H54 (cell line): ENCODE measurements at regions not wholly inside any gene's neighbourhood (a gene's known extent, or its start where the extent isn't known, plus 50 kb on each side); places are given as distances from the start of the nearest gene placed in this dataset.

Source experiments
- DNase-seq: peaks from one replicate; pipeline ENCODE4 v3.0.0; 2011; ENCODE audit warnings: low spot score, mixed read lengths; ENCODE audit not compliant: insufficient read length
- FAIRE-seq: peaks from 3 replicates; lab custom pipeline; 2011; peaks lifted over from hg19 to GRCh38; lab: Jason Lieb, UNC
- POLR2A ChIP-seq: IDR thresholded peaks from 2 replicates; pipeline ENCODE4 v1.6.1; 2011; ENCODE audit warnings: low read depth, mild to moderate bottlenecking, low read length

- no peak for TF ChIP-seq POLR2A
- DNase-seq, result no peak
- no peak for FAIRE-seq
Observed at GRCh38 chr21:28280611-28281010, 712.1 kb downstream of the LTN1 start.

GRCh38 chr21:28277324-28277723 lies 715.4 kb downstream of the LTN1 start:
- no peak for FAIRE-seq
- no peak for TF ChIP-seq POLR2A
- no peak for DNase-seq

- DNase-seq (no peak), FAIRE-seq (no peak)
- no peak for TF ChIP-seq POLR2A
Observed at GRCh38 chr21:28272272-28272992, 720.2 kb downstream of the LTN1 start.

GRCh38 chr21:28269173-28269572 lies 723.5 kb downstream of the LTN1 start:
- DNase-seq (no peak), FAIRE-seq (no peak)

GRCh38 chr21:28268685-28269084 lies 724.0 kb downstream of the LTN1 start:
- DNase-seq (no peak), FAIRE-seq (no peak)
- no peak for TF ChIP-seq POLR2A

More at GRCh38 chr21:28269173-28269572, 723.5 kb downstream of the LTN1 start:
- TF ChIP-seq POLR2A, result no peak

- no peak for TF ChIP-seq POLR2A
- no peak for FAIRE-seq
- DNase-seq, result no peak
Observed at GRCh38 chr21:28267449-28267848, 725.2 kb downstream of the LTN1 start.

- DNase-seq (no peak), FAIRE-seq (no peak)
- no peak for TF ChIP-seq POLR2A
Observed at GRCh38 chr21:28266061-28266460, 726.6 kb downstream of the LTN1 start.

GRCh38 chr21:28263974-28264373 lies 728.7 kb downstream of the LTN1 start:
- FAIRE-seq, result no peak
- TF ChIP-seq POLR2A, result no peak
- DNase-seq, result no peak

GRCh38 chr21:28261298-28261697 lies 731.4 kb downstream of the LTN1 start:
- TF ChIP-seq POLR2A, result no peak
- FAIRE-seq, result no peak
- DNase-seq, result no peak

- TF ChIP-seq POLR2A, result no peak
- DNase-seq (no peak), FAIRE-seq (no peak)
Observed at GRCh38 chr21:28257276-28257675, 735.4 kb downstream of the LTN1 start.

GRCh38 chr21:28256837-28257236 lies 735.8 kb downstream of the LTN1 start:
- no peak for TF ChIP-seq POLR2A
- DNase-seq (no peak), FAIRE-seq (no peak)

- no peak for TF ChIP-seq POLR2A
- DNase-seq (no peak), FAIRE-seq (no peak)
Observed at GRCh38 chr21:28256420-28256831, 736.3 kb downstream of the LTN1 start.

- no peak for TF ChIP-seq POLR2A
- DNase-seq, result no peak
- FAIRE-seq, result no peak
Observed at GRCh38 chr21:28253961-28254360, 738.7 kb downstream of the LTN1 start.

- no peak for TF ChIP-seq POLR2A
- DNase-seq (no peak), FAIRE-seq (peak; percentile 50)
Observed at GRCh38 chr21:28253338-28253737, 739.3 kb downstream of the LTN1 start.

GRCh38 chr21:28252928-28253327 lies 739.7 kb downstream of the LTN1 start:
- FAIRE-seq, result peak; percentile 33
- no peak for DNase-seq

More at GRCh38 chr21:28252928-28253327, 739.7 kb downstream of the LTN1 start:
- TF ChIP-seq POLR2A, result no peak
